WTC11 (cell line): ENCODE measurements at regions not wholly inside any gene's neighbourhood (a gene's known extent, or its start where the extent isn't known, plus 50 kb on each side); places are given as distances from the start of the nearest gene placed in this dataset.

ENCODE experiments used
- ATAC-seq: fragments of 200-7000 bp; cut with Tn5 transposase; 2 replicates; pipeline ENCODE4 v1.10.0; 2021; ENCODE audit warnings: mild to moderate bottlenecking, moderate library complexity
- CTCF ChIA-PET: fragments of 300-600 bp; sonication (Branson Sonifier 250); formaldehyde crosslinking; loops from one replicate; lab custom pipeline; 2021; ENCODE audit warnings: antibody characterized with exemption; lab: Charles Lee
- POLR2A ChIA-PET: fragments of 350-600 bp; sonication (Branson Sonifier 250); formaldehyde crosslinking; loops from one replicate; lab custom pipeline; 2021; ENCODE audit warnings: antibody characterized with exemption; lab: Charles Lee
- DNase-seq: peaks from one replicate; pipeline ENCODE4 v3.0.0; 2021; ENCODE audit warnings: low spot score
- H3K27ac Mint-ChIP-seq: 2 replicates; pipeline ENCODE4 v1.8.0; 2021; ENCODE audit warnings: mixed read lengths
- H3K27me3 Mint-ChIP-seq: 2 replicates; pipeline ENCODE4 v1.8.0; 2021; ENCODE audit warnings: low read depth, mild to moderate bottlenecking, moderate library complexity, mixed read lengths
- H3K36me3 Mint-ChIP-seq: 2 replicates; pipeline ENCODE4 v1.8.0; 2021; ENCODE audit warnings: mixed read lengths
- H3K4me1 Mint-ChIP-seq: 2 replicates; pipeline ENCODE4 v1.8.0; 2022; ENCODE audit warnings: mixed read lengths
- H3K4me3 Mint-ChIP-seq: 2 replicates; pipeline ENCODE4 v1.8.0; 2021; ENCODE audit warnings: mild to moderate bottlenecking, moderate library complexity, mixed read lengths
- H3K9me3 Mint-ChIP-seq: 2 replicates; pipeline ENCODE4 v1.8.0; 2021; ENCODE audit warnings: mixed read lengths
- CREM ChIP-seq: sonication (generic); formaldehyde crosslinking; IDR thresholded peaks from 2 replicates; pipeline ENCODE4 v1.8.1; 2022; ENCODE audit warnings: mild to moderate bottlenecking, missing genetic modification reagents, moderate library complexity
- FOXK1 ChIP-seq: sonication (generic); formaldehyde crosslinking; IDR thresholded peaks from 2 replicates; pipeline ENCODE4 v1.8.0; 2022; ENCODE audit warnings: mild to moderate bottlenecking, moderate library complexity, missing genetic modification reagents
- GABPB1 ChIP-seq: sonication (generic); formaldehyde crosslinking; IDR thresholded peaks from 2 replicates; pipeline ENCODE4 v1.8.1; 2023; ENCODE audit warnings: mild to moderate bottlenecking, missing genetic modification reagents
- JUN ChIP-seq: sonication (generic); formaldehyde crosslinking; IDR thresholded peaks from 2 replicates; pipeline ENCODE4 v1.8.0; 2023; ENCODE audit warnings: mild to moderate bottlenecking, missing genetic modification reagents
- KAT7 ChIP-seq: sonication (generic); formaldehyde crosslinking; IDR thresholded peaks from 2 replicates; pipeline ENCODE4 v1.8.1; 2023; ENCODE audit warnings: missing genetic modification reagents, mild to moderate bottlenecking, borderline replicate concordance
- MYBL2 ChIP-seq: sonication (generic); formaldehyde crosslinking; IDR thresholded peaks from 2 replicates; pipeline ENCODE4 v1.8.1; 2023; ENCODE audit warnings: mild to moderate bottlenecking, moderate library complexity, missing genetic modification reagents
- NR3C1 ChIP-seq: sonication (generic); formaldehyde crosslinking; conservative IDR thresholded peaks from 2 replicates; pipeline ENCODE4 v1.8.1; 2023; ENCODE audit warnings: low read depth, mild to moderate bottlenecking, missing genetic modification reagents
- SMAD3 ChIP-seq: sonication (generic); formaldehyde crosslinking; IDR thresholded peaks from 2 replicates; pipeline ENCODE4 v1.8.0; 2022; ENCODE audit warnings: missing genetic modification reagents, mild to moderate bottlenecking, borderline replicate concordance
- SMAD4 ChIP-seq: sonication (generic); formaldehyde crosslinking; IDR thresholded peaks from 2 replicates; pipeline ENCODE4 v1.8.0; 2022; ENCODE audit warnings: mild to moderate bottlenecking, missing genetic modification reagents
- SOX15 ChIP-seq: fragments of 250-450 bp; sonication (Bioruptor Pico); IDR thresholded peaks from 2 replicates; pipeline ENCODE4 v1.9.0; 2021; ENCODE audit warnings: mild to moderate bottlenecking
- ZNF317 ChIP-seq: sonication (generic); formaldehyde crosslinking; IDR thresholded peaks from 2 replicates; pipeline ENCODE4 v1.8.1; 2023; ENCODE audit warnings: low read depth, mild to moderate bottlenecking, moderate library complexity, missing genetic modification reagents, borderline replicate concordance
- TF ChIP-seq, protein P1 (sequence below): sonication (generic); formaldehyde crosslinking; IDR thresholded peaks from 2 replicates; pipeline ENCODE4 v1.8.0; 2022; ENCODE audit warnings: mild to moderate bottlenecking, missing genetic modification reagents
- TF ChIP-seq, protein P2 (sequence below): sonication (generic); formaldehyde crosslinking; IDR thresholded peaks from 2 replicates; pipeline ENCODE4 v1.8.1; 2023; ENCODE audit warnings: mild to moderate bottlenecking, missing genetic modification reagents
- TF ChIP-seq, protein P3 (sequence below): sonication (generic); formaldehyde crosslinking; IDR thresholded peaks from 2 replicates; pipeline ENCODE4 v1.8.0; 2023; ENCODE audit warnings: missing genetic modification reagents, mild to moderate bottlenecking, borderline replicate concordance
- TF ChIP-seq, protein P4 (sequence below): fragments of 250-450 bp; sonication (Bioruptor Pico); IDR thresholded peaks from 2 replicates; pipeline ENCODE4 v1.9.0; 2021; ENCODE audit warnings: mild to moderate bottlenecking
- TF ChIP-seq, protein P5 (sequence below): sonication (generic); formaldehyde crosslinking; IDR thresholded peaks from 2 replicates; pipeline ENCODE4 v1.8.1; 2022; ENCODE audit warnings: missing genetic modification reagents, borderline replicate concordance
- TF ChIP-seq, protein P6 (sequence below): sonication (generic); formaldehyde crosslinking; IDR thresholded peaks from 2 replicates; pipeline ENCODE4 v1.8.0; 2022; ENCODE audit warnings: missing genetic modification reagents
- TF ChIP-seq, protein P7 (sequence below): sonication (generic); formaldehyde crosslinking; IDR thresholded peaks from 2 replicates; pipeline ENCODE4 v1.8.1; 2023; ENCODE audit warnings: mild to moderate bottlenecking, missing genetic modification reagents, moderate library complexity

DNA sequence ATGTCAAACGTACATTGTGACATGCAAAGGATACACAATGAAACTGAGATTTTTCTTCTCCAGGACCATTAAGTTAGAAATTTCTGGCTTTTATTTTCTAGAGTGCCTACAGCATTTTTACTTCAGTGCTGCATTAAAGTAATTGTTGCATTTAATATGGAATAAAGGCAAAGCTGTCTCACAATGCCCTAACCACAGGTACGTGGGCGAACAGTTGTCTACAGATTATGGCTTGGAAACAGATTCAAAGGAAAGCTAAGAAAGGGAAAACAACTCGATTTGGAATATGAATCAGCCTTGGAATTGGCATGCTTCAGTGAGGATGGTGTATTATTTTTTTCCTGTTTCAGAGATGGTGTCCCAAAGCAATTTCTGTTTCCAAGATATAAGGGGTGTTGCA lies 79.1 kb upstream of the TUSC7 start:
- Mint-ChIP-seq H3K9me3 (peaks cover 22% of the 10 kb centered on the region), H3K27me3 (no peaks in the 10 kb centered on the region), H3K36me3 (no peaks in the 10 kb centered on the region), H3K4me3 (no peak overlapping the region), H3K27ac (no peak overlapping the region), H3K4me1 (no peaks in the 10 kb centered on the region; the same call in 1 of the 2 replicates)
- ATAC-seq, result no peak
- POLR2A ChIA-PET, result no interaction called here
- DNase-seq, result no peak
- CTCF ChIA-PET, result no interaction called here
- TF ChIP-seq NR3C1 (CRISPR knock-in tag) (no peak), FOXK1 (no peak), GABPB1 (CRISPR knock-in tag) (no peak), SOX15 (CRISPR knock-in tag) (no peak)
- TF ChIP-seq, protein P1, sequence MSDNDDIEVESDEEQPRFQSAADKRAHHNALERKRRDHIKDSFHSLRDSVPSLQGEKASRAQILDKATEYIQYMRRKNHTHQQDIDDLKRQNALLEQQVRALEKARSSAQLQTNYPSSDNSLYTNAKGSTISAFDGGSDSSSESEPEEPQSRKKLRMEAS (CRISPR knock-in tag), result no peak

DNA sequence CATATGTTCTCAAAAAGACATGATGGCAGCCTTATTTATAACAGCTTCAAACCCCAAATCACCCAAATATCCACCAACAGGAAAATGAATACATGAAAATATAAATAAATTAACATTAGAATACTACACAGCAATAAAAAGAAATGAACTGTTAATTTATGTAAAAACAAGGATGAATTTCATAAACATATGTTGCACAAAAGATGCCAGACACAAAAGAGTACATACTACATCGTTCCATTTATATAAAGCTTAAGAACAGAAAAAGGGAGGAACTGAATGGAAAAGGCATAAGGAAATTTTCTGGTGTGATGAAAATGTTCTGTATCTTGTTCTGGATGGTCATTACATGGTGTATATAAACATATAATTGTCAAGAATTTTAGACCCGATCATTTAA lies 69.9 kb upstream of the TUSC7 start:
- no peak for TF ChIP-seq KAT7 (CRISPR knock-in tag)
- TF ChIP-seq ZNF317 (CRISPR knock-in tag), result no peak
- H3K4me3 Mint-ChIP-seq, result no peak overlapping the region
- ATAC-seq, result no peak
- H3K27me3 Mint-ChIP-seq, result no peaks in the 10 kb centered on the region; the same call in 1 of the 2 replicates
- no peak for DNase-seq
- no peaks in the 10 kb centered on the region for H3K36me3 Mint-ChIP-seq
- H3K4me1 Mint-ChIP-seq, result peaks cover 9% of the 10 kb centered on the region
- CTCF ChIA-PET, result no interaction called here
- no peaks in the 10 kb centered on the region for H3K9me3 Mint-ChIP-seq
- POLR2A ChIA-PET, result no interaction called here
- H3K27ac Mint-ChIP-seq, result no peak overlapping the region

DNA sequence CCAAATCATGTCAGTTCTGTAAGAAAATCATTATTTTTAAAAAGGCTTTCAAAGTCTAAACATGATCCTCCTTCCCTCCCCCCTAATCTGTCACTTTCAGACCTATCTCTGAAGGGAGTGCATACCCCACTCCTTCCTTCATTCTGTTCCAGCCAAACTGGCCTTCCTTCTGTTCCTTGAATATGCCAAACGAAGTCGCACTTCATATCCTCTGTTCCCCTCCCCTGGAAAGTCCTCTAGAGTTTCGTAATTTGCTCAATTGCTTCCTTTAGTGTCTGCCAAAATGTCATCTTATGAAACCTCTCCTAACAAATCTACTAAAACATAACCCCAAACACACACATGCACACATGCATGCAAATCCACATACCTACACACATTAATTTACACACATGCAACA lies 69.5 kb upstream of the TUSC7 start:
- DNase-seq (no peak), ATAC-seq (no peak)
- H3K27me3 Mint-ChIP-seq, result no peaks in the 10 kb centered on the region; the same call in 1 of the 2 replicates
- H3K36me3 Mint-ChIP-seq, result no peaks in the 10 kb centered on the region
- H3K4me3 Mint-ChIP-seq, result no peak overlapping the region
- no peak overlapping the region; the same call in 1 of the 2 replicates for H3K27ac Mint-ChIP-seq
- POLR2A ChIA-PET, result no interaction called here
- H3K4me1 Mint-ChIP-seq, result peaks cover 9% of the 10 kb centered on the region
- CTCF ChIA-PET, result no interaction called here
- no peaks in the 10 kb centered on the region for H3K9me3 Mint-ChIP-seq
- TF ChIP-seq JUN (no peak), MYBL2 (no peak), SMAD3 (CRISPR knock-in tag) (no peak), SMAD4 (CRISPR knock-in tag) (no peak), CREM (CRISPR knock-in tag) (no peak), FOXK1 (no peak)
- TF ChIP-seq, protein P2, sequence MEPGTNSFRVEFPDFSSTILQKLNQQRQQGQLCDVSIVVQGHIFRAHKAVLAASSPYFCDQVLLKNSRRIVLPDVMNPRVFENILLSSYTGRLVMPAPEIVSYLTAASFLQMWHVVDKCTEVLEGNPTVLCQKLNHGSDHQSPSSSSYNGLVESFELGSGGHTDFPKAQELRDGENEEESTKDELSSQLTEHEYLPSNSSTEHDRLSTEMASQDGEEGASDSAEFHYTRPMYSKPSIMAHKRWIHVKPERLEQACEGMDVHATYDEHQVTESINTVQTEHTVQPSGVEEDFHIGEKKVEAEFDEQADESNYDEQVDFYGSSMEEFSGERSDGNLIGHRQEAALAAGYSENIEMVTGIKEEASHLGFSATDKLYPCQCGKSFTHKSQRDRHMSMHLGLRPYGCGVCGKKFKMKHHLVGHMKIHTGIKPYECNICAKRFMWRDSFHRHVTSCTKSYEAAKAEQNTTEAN (CRISPR knock-in tag), result no peak
- TF ChIP-seq, protein P3, sequence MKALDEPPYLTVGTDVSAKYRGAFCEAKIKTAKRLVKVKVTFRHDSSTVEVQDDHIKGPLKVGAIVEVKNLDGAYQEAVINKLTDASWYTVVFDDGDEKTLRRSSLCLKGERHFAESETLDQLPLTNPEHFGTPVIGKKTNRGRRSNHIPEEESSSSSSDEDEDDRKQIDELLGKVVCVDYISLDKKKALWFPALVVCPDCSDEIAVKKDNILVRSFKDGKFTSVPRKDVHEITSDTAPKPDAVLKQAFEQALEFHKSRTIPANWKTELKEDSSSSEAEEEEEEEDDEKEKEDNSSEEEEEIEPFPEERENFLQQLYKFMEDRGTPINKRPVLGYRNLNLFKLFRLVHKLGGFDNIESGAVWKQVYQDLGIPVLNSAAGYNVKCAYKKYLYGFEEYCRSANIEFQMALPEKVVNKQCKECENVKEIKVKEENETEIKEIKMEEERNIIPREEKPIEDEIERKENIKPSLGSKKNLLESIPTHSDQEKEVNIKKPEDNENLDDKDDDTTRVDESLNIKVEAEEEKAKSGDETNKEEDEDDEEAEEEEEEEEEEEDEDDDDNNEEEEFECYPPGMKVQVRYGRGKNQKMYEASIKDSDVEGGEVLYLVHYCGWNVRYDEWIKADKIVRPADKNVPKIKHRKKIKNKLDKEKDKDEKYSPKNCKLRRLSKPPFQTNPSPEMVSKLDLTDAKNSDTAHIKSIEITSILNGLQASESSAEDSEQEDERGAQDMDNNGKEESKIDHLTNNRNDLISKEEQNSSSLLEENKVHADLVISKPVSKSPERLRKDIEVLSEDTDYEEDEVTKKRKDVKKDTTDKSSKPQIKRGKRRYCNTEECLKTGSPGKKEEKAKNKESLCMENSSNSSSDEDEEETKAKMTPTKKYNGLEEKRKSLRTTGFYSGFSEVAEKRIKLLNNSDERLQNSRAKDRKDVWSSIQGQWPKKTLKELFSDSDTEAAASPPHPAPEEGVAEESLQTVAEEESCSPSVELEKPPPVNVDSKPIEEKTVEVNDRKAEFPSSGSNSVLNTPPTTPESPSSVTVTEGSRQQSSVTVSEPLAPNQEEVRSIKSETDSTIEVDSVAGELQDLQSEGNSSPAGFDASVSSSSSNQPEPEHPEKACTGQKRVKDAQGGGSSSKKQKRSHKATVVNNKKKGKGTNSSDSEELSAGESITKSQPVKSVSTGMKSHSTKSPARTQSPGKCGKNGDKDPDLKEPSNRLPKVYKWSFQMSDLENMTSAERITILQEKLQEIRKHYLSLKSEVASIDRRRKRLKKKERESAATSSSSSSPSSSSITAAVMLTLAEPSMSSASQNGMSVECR, result no peak
- TF ChIP-seq, protein P1 (CRISPR knock-in tag), result no peak
- TF ChIP-seq, protein P4, sequence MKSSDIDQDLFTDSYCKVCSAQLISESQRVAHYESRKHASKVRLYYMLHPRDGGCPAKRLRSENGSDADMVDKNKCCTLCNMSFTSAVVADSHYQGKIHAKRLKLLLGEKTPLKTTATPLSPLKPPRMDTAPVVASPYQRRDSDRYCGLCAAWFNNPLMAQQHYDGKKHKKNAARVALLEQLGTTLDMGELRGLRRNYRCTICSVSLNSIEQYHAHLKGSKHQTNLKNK (CRISPR knock-in tag), result no peak
- TF ChIP-seq, protein P5, sequence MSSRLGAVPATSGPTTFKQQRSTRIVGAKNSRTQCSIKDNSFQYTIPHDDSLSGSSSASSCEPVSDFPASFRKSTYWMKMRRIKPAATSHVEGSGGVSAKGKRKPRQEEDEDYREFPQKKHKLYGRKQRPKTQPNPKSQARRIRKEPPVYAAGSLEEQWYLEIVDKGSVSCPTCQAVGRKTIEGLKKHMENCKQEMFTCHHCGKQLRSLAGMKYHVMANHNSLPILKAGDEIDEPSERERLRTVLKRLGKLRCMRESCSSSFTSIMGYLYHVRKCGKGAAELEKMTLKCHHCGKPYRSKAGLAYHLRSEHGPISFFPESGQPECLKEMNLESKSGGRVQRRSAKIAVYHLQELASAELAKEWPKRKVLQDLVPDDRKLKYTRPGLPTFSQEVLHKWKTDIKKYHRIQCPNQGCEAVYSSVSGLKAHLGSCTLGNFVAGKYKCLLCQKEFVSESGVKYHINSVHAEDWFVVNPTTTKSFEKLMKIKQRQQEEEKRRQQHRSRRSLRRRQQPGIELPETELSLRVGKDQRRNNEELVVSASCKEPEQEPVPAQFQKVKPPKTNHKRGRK, result no peak
- TF ChIP-seq, protein P6, sequence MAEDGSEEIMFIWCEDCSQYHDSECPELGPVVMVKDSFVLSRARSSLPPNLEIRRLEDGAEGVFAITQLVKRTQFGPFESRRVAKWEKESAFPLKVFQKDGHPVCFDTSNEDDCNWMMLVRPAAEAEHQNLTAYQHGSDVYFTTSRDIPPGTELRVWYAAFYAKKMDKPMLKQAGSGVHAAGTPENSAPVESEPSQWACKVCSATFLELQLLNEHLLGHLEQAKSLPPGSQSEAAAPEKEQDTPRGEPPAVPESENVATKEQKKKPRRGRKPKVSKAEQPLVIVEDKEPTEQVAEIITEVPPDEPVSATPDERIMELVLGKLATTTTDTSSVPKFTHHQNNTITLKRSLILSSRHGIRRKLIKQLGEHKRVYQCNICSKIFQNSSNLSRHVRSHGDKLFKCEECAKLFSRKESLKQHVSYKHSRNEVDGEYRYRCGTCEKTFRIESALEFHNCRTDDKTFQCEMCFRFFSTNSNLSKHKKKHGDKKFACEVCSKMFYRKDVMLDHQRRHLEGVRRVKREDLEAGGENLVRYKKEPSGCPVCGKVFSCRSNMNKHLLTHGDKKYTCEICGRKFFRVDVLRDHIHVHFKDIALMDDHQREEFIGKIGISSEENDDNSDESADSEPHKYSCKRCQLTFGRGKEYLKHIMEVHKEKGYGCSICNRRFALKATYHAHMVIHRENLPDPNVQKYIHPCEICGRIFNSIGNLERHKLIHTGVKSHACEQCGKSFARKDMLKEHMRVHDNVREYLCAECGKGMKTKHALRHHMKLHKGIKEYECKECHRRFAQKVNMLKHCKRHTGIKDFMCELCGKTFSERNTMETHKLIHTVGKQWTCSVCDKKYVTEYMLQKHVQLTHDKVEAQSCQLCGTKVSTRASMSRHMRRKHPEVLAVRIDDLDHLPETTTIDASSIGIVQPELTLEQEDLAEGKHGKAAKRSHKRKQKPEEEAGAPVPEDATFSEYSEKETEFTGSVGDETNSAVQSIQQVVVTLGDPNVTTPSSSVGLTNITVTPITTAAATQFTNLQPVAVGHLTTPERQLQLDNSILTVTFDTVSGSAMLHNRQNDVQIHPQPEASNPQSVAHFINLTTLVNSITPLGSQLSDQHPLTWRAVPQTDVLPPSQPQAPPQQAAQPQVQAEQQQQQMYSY (CRISPR knock-in tag), result no peak
- TF ChIP-seq, protein P7, sequence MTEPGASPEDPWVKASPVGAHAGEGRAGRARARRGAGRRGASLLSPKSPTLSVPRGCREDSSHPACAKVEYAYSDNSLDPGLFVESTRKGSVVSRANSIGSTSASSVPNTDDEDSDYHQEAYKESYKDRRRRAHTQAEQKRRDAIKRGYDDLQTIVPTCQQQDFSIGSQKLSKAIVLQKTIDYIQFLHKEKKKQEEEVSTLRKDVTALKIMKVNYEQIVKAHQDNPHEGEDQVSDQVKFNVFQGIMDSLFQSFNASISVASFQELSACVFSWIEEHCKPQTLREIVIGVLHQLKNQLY, result no peak
